HG03045 (cell line): ENCODE measurements at regions not wholly inside any gene's neighbourhood (a gene's known extent, or its start where the extent isn't known, plus 50 kb on each side); places are given as distances from the start of the nearest gene placed in this dataset.
"Not testable (repeated sequence)": the region's sequence is repeated elsewhere in the genome, so short reads cannot be mapped to it uniquely, and the experiment has no call there.

Experiments
- ATAC-seq: cut with Tn5 transposase; IDR thresholded peaks from one replicate; pipeline ENCODE4 v1.9.1; 2021; ENCODE audit warnings: mild to moderate bottlenecking, moderate library complexity; ENCODE audit not compliant: unreplicated experiment

DNA sequence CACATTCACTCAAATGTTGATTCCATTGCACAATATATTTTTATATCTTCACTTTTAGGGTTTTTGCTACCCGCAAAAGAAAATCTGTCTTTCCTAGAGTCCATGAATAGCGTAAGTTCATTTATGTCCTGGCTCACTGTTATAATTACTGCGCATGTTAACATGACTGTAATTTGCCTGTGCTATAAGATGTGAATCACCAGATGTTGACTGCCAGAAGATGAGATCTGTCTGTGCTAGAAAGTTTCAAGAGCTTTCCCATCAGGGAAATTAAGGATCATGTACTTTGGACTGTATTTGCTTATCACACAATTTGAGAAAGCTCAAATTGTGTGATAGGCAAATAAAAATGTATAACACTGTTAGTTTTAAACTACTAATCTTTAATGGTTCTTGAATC lies 322.5 kb downstream of the CHL1 start:
- no peak for ATAC-seq

DNA sequence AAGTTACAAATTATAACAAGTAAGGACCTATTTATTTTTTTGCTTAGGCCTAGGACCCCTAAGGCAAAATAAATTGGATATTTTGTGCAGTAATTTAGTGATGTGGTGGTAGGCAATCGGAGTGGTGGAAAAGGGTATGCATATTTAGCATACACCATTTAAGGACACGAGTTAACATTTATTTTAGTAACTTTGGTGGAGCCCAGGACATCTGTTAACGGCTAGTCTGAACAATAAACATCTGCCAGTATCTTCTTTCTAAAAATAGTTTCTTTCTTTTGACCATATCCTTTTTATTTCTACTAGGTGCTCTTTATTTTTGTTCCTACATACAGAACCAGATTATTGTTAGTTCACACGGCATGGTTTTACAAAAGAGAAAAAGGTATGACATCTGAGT lies 326.3 kb downstream of the CHL1 start:
- ATAC-seq = no peak

DNA sequence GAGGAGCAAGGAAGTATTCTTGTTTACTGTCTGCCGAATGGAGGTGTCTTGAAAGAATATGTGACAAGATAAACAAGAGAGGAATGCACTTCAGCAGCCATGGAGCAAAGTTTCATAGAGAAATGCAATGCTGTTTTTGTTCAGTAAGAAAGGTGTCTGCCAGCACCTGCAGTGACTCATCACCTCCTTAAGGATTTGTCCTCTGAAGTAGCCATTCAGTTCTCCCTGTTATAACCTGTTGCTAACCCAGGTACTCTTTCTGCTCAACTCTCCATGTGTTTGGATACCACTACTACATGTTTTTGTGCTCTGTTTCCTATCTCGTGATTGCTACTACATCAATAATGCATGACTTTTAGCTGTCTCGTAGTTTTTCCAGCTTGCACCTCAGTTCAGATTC lies 328.9 kb downstream of the CHL1 start:
- ATAC-seq = no peak

DNA sequence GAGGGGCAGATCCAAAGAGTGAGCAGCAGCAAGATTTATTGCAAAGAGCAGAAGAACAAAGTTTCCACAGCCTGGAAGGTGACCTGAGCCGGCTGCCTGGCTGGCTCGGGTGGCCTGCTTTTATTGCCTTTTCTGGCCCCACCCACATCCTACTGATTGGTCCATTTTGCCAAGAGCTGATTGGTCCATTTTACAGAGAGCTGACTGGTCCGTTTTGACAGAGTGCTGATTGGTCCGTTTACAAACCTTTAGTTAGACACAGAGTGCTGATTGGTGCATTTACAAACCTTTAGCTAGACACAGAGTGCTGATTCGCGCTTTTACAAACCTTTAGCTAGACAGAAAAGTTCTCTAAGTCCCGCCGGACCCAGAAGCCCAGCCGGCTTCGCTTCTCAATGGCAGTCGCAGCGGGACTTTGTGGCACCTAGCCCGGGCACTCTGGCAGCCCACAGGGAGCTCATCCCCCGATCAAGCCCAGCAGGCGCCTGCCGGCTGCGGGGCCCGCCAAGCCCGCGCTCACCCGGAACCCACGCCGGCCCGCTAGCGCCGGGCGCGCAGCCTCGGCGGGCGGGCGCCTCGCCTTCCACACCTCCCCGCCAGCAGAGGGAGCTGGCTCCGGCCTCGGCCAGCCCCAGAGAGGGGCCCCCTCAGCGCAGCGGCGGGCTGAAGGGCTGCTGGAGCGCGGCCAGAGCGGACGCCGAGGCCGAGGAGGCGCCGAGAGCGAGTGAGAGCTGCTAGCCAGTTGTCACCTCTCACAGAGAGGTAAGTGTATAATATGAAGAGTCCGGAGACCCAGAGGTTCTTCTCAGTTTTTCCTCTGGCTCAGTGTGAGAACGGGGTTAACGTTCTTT lies 339.2 kb downstream of the CHL1 start:
- ATAC-seq = peak; percentile 80

DNA sequence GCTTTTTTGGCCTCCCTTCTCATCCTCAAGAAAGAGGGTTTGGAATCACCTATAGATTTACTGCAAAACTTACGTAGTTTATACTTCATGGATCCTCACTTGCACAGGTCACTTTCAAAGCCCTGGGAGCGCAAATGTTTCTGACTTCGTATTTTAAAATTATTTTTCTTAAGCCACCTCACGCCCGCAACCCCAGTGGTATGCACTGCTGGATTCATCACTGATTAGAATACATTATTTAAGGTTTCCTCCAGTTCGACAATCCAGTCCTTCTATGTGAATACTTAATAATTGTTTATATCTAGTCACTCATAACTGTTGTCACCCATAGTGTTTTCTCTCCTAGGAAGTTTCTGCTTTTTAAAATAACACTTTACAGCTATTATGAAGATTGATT lies 339.9 kb downstream of the CHL1 start:
- ATAC-seq = no peak

DNA sequence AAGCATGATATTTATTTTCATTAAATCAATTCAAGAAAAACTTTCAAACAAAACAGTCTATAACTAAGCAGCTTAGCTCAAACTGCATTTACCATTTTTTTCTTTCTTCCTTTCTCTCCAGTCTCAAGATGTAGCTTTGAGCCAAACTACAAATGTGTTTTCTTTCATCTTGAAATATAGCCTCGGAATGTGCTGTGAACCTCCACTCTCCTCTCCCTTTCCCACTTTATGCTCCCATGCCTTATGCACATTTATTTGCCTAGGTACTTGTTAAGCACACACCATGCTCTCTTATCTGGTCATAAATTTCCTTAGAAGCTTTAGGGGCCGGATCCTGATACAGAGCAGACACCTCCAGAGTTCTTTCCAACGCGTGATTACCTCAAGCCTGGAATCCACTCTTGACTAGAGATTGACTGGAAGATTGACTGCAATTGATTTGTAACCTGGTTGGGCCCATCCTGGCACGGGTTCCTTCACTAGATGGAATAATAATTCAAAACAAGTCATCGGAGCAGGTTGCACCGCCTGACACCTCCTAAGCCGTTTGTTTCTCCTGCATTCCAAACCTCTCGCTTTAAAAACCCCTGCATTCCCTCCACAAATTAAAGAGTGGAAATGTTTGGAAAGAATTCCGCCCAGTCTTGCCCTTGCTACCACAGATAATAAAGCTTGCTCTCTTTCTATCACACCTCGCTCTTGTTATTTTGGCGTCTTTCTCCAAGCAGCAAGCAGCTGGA lies 344.7 kb downstream of the CHL1 start:
- ATAC-seq = no peak

DNA sequence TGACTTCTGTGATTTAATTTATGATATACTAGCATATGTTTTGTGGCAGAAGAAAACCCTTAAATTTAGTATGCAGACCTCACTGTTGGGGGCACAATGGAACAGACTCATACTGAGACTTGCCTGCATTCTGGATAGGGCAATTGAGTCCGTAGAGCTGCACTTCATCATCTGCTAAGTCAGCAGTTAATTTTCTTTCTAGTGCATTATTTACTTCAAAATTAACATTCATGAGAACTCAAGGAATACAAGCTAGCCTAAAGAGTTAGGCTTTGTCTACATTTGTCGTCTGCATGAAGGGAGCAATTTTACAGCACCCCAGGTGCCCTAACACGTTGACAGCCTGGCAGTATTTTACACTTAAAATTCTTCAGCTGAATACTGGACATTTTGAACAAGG lies 345.5 kb downstream of the CHL1 start:
- no peak for ATAC-seq

DNA sequence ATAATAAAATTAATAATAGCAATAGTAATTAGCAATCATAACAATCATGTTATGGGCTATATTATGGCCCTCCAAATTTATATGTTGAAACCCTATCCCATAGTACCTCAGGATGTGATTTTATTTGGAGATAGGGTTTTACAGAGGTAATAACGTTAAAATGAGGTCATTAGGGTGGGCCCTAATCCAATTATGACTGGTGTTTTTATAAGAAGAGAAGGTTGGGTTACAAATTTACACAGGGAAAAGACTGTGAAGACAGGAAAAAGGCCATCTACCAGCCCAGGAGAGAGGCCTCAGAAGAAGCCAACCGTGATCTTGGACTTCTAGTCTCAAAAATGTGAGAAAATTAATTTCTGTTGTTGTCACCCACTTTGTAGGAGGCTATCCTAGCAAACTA lies 353.1 kb downstream of the CHL1 start:
- ATAC-seq = no peak

DNA sequence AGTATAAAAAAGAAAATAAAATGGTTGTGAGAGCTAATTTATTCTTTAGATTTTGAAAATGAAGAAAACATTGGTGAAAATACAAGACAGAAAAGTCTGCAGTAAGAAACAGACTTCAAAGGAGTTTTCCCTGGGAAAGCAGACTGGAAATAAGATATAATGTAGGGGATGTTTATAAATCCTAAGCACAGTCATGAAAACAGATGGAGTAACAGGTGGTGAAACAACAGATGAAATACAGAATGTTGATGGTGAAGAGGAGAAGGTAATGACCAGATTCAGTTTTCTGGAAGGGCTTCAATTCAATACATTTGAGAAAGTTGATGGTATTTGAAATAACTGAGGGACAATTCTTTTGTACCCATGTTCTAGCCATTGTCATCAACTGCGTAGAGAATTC lies 353.9 kb downstream of the CHL1 start:
- ATAC-seq = no peak

DNA sequence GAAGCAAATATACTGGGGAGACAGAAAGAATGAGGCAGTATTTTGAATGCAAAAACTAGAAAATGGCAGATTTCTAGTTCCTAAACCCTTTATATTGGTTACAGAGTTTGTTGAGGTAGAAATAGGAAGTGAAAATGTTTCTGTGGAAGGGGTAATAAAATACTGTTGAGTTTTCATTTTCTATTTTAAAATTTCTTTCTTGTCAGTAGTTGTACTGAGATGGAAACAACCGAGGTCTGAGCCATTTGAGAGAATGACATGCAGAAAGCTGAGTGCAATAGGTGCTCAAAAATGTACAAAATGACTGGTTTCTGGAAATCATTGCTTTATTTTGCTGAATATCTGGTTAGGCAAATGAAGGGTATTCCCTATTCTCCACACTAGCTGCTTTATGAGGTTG lies 361.4 kb downstream of the CHL1 start:
- ATAC-seq = peak; percentile 96

DNA sequence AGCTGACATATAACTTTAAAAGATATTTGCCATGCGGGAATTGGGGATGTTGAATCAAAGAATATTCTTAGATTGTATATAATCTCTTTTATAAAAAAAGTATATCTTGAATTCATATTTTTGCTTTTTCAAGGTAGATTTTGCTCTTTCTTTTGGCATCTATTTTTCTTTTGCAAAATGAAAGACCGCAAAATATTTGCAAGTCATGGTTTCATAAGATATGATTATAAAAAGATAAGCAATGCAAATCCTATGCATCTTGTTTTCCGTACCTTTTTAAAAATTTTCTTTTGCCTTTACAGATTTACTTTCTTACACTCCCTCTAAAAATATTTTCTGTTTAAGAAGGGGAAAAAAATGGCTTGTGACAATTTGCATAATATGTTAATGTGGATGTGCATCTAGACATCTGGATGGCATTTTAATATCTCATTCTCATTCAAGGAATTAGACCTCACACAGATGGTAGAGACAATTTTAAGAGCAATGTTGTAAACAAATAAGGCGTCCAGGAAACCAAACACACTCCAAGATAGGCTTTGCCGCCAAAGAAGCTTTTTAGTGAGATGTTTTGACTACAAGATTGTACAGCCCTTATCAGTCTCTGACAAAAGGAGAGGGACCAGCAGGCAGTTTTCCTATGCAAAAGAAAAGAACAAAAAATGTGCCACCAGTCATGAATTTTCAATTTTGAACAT lies 371.1 kb downstream of the CHL1 start:
- ATAC-seq = no peak

DNA sequence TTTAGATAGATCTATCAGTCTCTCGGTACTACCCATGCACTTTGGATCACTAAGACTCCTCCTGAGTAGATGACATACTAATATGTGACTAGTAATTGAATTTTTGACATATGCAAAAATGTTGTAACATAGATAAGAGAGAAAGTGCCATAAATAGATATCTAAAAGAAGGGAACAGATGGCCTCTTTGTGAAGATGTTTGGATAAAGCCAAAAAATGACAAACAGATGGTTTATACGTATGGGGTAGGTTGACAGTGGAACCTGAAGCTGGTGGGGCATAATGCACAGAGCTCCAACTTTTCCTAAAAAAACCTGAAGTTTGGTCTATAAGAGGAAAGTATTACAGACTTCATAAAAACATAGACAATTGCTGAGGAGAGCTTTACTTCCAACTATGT lies 383.0 kb downstream of the CHL1 start:
- ATAC-seq = not testable (repeated sequence)

DNA sequence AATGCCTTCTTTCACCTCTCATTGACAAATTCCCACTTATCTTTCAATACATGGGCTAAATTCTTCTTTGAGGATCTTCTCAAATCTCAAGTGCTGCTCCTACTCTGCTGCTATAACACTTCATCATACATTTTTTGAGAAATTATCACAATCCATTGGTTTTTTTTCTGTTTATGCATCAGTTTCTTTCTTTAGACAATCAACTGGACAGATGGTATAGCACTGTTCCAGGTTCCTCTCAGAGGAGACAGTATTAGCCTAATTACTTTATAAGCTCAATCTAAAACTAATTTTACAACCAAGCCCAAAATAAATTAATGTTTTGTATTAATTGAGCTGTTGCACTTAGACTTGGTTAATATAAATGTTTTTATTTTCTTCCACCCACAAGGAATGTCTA lies 392.5 kb downstream of the CHL1 start:
- not testable (repeated sequence) for ATAC-seq

DNA sequence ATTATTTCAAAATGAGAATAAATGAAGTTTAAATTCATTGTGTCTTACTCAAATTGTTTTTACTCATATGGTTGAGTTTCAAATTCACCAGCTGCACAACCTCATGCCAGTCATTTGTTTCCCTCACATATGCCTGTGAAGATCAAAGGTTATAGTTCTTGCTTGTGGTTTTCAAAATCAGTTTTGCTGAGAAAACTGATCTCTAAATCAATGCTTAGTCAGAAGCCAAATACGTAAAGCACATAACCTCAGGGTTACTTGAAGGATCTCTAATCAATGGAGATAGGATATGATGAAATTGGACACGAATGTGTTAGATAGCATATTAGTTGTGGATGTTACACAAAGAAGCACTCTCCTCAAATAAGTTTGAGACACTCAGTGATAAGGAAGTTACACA lies 400.7 kb downstream of the CHL1 start:
- not testable (repeated sequence) for ATAC-seq

DNA sequence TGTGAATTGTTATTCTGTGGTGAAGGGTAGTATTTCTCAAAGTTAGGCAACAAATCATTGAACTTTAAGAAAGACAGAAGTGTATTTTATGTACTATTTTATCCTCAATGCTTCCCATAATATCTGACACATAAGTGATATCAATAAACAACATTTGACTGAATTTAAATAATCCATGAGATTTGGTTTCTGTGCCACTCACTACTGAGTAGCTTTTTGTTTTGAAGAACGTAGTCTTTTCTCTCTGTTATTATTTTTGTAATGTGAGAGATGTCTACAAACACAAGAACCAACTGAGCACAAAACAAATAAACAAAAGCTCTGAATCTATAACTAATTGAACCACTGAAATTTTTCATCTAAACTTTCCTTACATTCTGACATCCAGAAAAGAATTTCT lies 401.2 kb downstream of the CHL1 start:
- not testable (repeated sequence) for ATAC-seq

DNA sequence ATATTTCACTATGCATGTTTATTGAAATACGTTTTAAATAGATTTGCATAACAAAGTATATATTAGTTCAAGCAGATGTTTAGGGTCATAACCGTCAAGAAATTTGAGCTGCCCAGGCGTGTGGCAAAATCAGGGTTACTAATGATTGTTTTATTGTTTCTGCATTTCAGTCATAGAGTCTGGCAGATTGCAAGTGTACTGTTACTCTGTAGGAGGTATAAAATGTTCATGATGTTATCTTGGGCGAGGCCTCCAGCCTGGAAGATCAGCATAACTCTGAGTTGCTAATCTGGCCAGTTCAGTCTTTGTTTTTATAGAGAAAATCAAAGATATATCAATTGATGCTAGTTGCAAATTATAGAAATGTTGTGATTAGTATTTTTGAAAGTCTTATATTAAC lies 410.9 kb downstream of the CHL1 start:
- not testable (repeated sequence) for ATAC-seq

DNA sequence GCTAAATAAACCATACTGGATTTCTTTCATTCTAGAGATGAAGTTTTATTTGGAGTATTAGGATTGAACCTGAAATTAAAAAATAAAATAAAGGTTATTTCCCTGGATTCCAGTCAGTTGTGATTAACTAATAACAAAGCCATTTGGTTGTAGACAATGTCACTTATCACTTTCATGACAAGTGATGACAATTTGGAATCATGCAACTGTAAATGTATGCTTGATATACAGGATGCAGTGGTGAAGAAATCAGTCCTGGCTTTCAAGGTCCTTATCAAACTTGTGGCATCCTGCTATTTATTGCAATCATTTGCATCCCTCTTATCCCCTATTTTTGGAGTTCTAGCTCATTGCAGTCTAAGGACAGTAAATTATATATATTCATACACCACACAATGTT lies 425.2 kb downstream of the CHL1 start:
- ATAC-seq = no peak

DNA sequence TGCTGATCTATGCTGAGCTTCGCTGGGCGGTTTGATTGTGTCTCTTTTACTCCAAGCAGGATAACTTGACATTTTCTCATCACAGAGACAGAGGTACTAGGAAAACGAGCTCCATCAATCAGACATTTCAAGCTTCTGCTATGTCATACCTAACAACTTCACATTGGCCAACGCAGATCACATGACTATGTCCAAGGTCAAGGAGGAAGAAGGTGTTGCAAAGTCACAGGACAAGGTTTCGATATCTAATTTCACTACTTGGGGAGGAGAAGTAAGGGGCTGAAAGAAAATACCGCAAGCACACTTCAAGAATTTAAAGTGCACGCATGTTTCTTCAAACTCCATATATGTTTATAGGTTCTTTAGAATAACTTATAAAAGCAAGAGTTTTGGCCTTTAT lies 425.8 kb downstream of the CHL1 start:
- ATAC-seq = no peak

DNA sequence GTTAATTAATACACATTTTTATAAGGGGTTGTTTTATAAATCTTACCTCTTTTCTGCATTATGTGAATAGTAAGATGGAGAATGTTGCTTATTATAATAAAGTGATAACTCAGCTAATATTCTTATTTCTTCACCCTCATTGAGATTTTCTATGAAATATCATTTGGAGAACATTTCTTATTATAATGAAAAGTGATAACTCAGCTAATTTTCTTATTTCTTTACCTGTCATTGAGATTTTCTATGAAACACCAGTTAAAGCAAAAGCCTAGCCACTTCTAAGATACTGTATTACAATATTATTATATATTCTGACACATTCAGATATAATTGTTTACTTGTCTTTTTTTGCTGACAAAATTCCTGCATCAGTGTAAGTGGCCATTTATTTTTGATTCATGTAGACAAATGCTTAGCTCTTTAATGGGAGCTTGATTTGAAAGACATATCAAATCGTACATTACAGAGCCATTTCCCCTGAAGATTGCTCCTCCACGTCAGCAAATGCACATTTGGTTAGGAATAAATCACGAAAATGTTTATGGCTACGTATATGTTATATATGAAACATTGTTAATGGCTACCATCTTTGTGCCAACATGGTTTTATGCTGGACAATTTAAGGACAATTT lies 427.5 kb downstream of the CHL1 start:
- ATAC-seq = no peak

DNA sequence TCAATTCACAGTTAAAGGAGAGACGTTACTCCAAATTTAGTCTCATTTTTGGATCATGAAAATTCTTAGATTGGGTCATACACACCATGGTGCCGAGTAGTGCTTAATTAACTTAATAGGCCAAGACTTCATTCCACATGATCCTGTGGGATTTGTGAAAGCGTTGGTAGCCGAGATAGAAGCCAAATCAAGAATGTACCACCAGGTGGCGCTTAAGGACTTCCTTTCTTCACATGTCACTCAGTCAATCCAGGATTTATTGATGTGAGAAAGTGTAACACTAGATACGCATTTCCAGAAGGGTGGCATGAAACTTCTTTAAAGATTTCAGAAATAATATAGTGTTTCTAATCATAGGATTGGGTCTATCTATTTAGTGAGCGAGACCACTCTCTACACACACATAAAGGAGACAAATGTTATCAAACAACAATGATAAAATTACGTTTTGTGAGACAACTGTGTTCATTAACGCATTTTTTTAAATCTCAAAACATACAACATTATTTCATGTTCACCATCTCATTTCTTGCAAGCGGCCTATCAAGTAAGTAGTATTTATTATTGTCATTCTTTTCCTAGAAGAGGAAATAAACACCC lies 436.1 kb downstream of the CHL1 start:
- no peak for ATAC-seq

DNA sequence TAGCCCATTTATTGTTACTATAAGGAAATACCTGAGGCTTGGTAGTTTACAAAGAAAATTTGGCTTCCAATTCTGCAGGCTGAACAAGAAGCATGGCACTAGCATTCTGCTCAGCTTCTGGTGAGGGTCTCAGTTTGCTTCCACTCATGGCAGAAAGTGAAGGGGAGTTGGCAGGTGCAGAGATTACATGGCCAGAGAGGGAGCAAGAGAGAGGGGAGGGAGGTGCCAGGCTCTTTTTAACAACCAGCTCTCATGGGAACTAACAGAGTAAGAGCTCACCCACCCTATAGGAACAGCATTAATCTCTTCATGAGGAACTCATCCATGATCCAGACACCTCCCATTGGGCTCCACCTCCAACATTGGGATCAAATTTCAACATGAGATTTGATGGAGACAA lies 437.9 kb downstream of the CHL1 start:
- no peak for ATAC-seq
